Cardiac muscle cell (in vitro differentiated cells and primary cell): ENCODE measurements at regions not wholly inside any gene's neighbourhood (a gene's known extent, or its start where the extent isn't known, plus 50 kb on each side); places are given as distances from the start of the nearest gene placed in this dataset.
A peak's percentile ranks its signal among the peaks of the same experiment; 100 is the strongest.
"Not testable (repeated sequence)": the region's sequence is repeated elsewhere in the genome, so short reads cannot be mapped to it uniquely, and the experiment has no call there.

Experiments
- DNase-seq, 2 donors: peaks; one replicate each; pipeline versions ENCODE4 v3.0.0 to v3.0.0-alpha.2; 2010 to 2017; ENCODE audit warnings: low read depth in 1 of 2, low spot score in 1 of 2
- H3K27ac ChIP-seq: fragments of 200-600 bp; sonication (generic); 2 replicates; pipeline ENCODE4 v1.5.1; 2016
- H3K27me3 ChIP-seq: fragments of 200-600 bp; sonication (generic); 2 replicates; pipeline ENCODE4 v1.6.0; 2016; ENCODE audit warnings: control low read depth
- H3K36me3 ChIP-seq: fragments of 200-600 bp; sonication (generic); 2 replicates; pipeline ENCODE4 v1.5.1; 2016; ENCODE audit warnings: control low read depth
- H3K4me1 ChIP-seq: fragments of 200-600 bp; sonication (generic); 2 replicates; pipeline ENCODE4 v1.8.1; 2017; ENCODE audit warnings: low read depth, mild to moderate bottlenecking, mixed run types
- H3K4me3 ChIP-seq: fragments of 200-600 bp; sonication (generic); 2 replicates; pipeline ENCODE4 v1.5.1; 2016; ENCODE audit warnings: mild to moderate bottlenecking
- H3K9me3 ChIP-seq: fragments of 200-600 bp; sonication (generic); 2 replicates; pipeline ENCODE4 v1.5.1; 2017; ENCODE audit warnings: low read depth, mild to moderate bottlenecking, control low read depth
- CTCF ChIP-seq: IDR thresholded peaks from 2 replicates; pipeline ENCODE4 v1.5.1; 2012; ENCODE audit warnings: low read depth, mild to moderate bottlenecking, low read length

- H3K4me3 ChIP-seq, H3K27ac ChIP-seq, DNase-seq, H3K36me3 ChIP-seq, H3K9me3 ChIP-seq, H3K27me3 ChIP-seq, H3K4me1 ChIP-seq: not testable (repeated sequence)
These were observed 68.5 kb upstream of the GPC4 start for GRCh38 chrX:133483771-133484170.

GRCh38 chrX:133482056-133482952, 67.0 kb upstream of the GPC4 start:
- Histone ChIP-seq H3K4me1 (peaks cover 4% of the 10 kb centered on the region), H3K27ac (no peak overlapping the region), H3K4me3 (no peak overlapping the region), H3K27me3 (no peaks in the 10 kb centered on the region), H3K9me3 (no peaks in the 10 kb centered on the region), H3K36me3 (no peaks in the 10 kb centered on the region)
- DNase-seq = peak in 1 of 2 donors; percentile 16
- TF ChIP-seq CTCF = no peak

GRCh38 chrX:133477986-133478385, 62.7 kb upstream of the GPC4 start:
- Histone ChIP-seq H3K9me3 (no peaks in the 10 kb centered on the region), H3K4me3 (no peak overlapping the region), H3K4me1 (peaks cover 4% of the 10 kb centered on the region), H3K27ac (no peak overlapping the region), H3K36me3 (no peaks in the 10 kb centered on the region), H3K27me3 (no peaks in the 10 kb centered on the region)
- DNase-seq = no peak
- no peak for TF ChIP-seq CTCF

- Histone ChIP-seq H3K4me1 (peaks cover 4% of the 10 kb centered on the region), H3K27ac (no peak overlapping the region), H3K9me3 (no peaks in the 10 kb centered on the region), H3K36me3 (no peaks in the 10 kb centered on the region), H3K4me3 (no peak overlapping the region), H3K27me3 (no peaks in the 10 kb centered on the region)
- no peak for TF ChIP-seq CTCF
- DNase-seq = no peak
These were observed 60.7 kb upstream of the GPC4 start for GRCh38 chrX:133475953-133476352.

GRCh38 chrX:133475521-133475920, 60.2 kb upstream of the GPC4 start:
- no peaks in the 10 kb centered on the region for H3K27me3 ChIP-seq
- no peak overlapping the region for H3K27ac ChIP-seq
- no peak for TF ChIP-seq CTCF
- H3K4me3 ChIP-seq = no peak overlapping the region
- no peak for DNase-seq
- no peaks in the 10 kb centered on the region for H3K9me3 ChIP-seq
- H3K4me1 ChIP-seq = peaks cover 4% of the 10 kb centered on the region
- H3K36me3 ChIP-seq = no peaks in the 10 kb centered on the region

- Histone ChIP-seq H3K27ac (no peak overlapping the region), H3K9me3 (no peaks in the 10 kb centered on the region), H3K27me3 (no peaks in the 10 kb centered on the region), H3K4me1 (peaks cover 4% of the 10 kb centered on the region), H3K4me3 (no peak overlapping the region), H3K36me3 (no peaks in the 10 kb centered on the region)
- DNase-seq = no peak
- no peak for TF ChIP-seq CTCF
These were observed 59.3 kb upstream of the GPC4 start for GRCh38 chrX:133474574-133474973.
